Ectodermal cell (in vitro differentiated cells): ENCODE measurements at regions not wholly inside any gene's neighbourhood (a gene's known extent, or its start where the extent isn't known, plus 50 kb on each side); places are given as distances from the start of the nearest gene placed in this dataset.
"Not testable (repeated sequence)": the region's sequence is repeated elsewhere in the genome, so short reads cannot be mapped to it uniquely, and the experiment has no call there.

Source experiments
- H3K27ac ChIP-seq: 2 replicates; pipeline ENCODE4 v1.7.0; 2013; ENCODE audit warnings: mild to moderate bottlenecking, low read depth, low read length; ENCODE audit not compliant: insufficient read depth, poor library complexity, severe bottlenecking
- H3K27me3 ChIP-seq: 2 replicates; pipeline ENCODE4 v1.7.0; 2013; ENCODE audit warnings: mild to moderate bottlenecking, low read length; ENCODE audit not compliant: insufficient read depth, control insufficient read depth, poor library complexity, severe bottlenecking
- H3K36me3 ChIP-seq: one replicate; pipeline ENCODE4 v1.7.0; 2013; ENCODE audit warnings: low read length; ENCODE audit not compliant: control insufficient read depth, insufficient read depth
- H3K4me1 ChIP-seq: one replicate; pipeline ENCODE4 v1.7.0; 2013; ENCODE audit warnings: low read length; ENCODE audit not compliant: control insufficient read depth, insufficient read depth
- H3K4me3 ChIP-seq: 2 replicates; pipeline ENCODE4 v1.7.0; 2013; ENCODE audit warnings: low read depth, low read length, control low read depth; ENCODE audit not compliant: insufficient read depth
- H3K9me3 ChIP-seq: 2 replicates; pipeline ENCODE4 v1.7.0; 2013; ENCODE audit warnings: mild to moderate bottlenecking, low read length, moderate library complexity; ENCODE audit not compliant: control insufficient read depth
- WGBS, 2 experiments: methylation state at CpG; one replicate each; pipeline ENCODE4 v1.1.7; 2013; ENCODE audit warnings: missing lambda C conversion rate in 2 of 2; 5-methylcytosine and 5-hydroxymethylcytosine counted together

- no peak overlapping the region for H3K27ac ChIP-seq
- no peaks in the 10 kb centered on the region for H3K9me3 ChIP-seq
- WGBS, 2 experiments: 97 to 100% methylated on average over 2 of the region's 2 CpGs
- H3K36me3 ChIP-seq: no peaks in the 10 kb centered on the region
- H3K4me1 ChIP-seq: no peaks in the 10 kb centered on the region
- no peaks in the 10 kb centered on the region for H3K27me3 ChIP-seq
- H3K4me3 ChIP-seq: no peak overlapping the region
These were observed 423.4 kb upstream of the IMPG1 start for GRCh38 chr6:76495909-76496308.

DNA sequence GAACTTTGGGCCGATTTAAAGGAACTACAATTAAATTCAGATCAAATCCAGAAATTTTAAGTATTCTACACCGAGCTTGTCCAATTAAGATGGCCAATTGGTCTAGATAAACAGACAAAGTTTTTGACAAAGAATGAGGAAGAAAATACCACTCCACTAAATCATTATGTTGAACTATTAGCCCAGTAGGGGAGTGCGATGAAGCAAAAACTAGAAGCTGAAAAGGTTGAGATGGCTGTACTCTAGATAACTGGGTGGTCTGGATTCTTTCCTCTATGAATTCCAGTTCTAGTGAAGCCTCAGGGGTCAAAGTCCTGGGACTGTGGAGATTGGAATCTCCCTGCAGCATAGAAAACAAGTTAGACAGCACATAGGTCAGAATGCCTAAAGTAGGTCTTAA lies 418.9 kb upstream of the IMPG1 start:
- not testable (repeated sequence) for H3K27ac ChIP-seq, H3K4me1 ChIP-seq, H3K36me3 ChIP-seq, H3K27me3 ChIP-seq, H3K9me3 ChIP-seq, H3K4me3 ChIP-seq
- WGBS, 2 experiments: 72 to 77% methylated on average over 2 to 3 of the region's 3 CpGs

- no peaks in the 10 kb centered on the region for H3K27me3 ChIP-seq
- H3K27ac ChIP-seq: no peak overlapping the region
- H3K4me3 ChIP-seq: no peak overlapping the region
- H3K36me3 ChIP-seq: no peaks in the 10 kb centered on the region
- H3K4me1 ChIP-seq: no peaks in the 10 kb centered on the region
- no peaks in the 10 kb centered on the region for H3K9me3 ChIP-seq
These were observed 418.0 kb upstream of the IMPG1 start for GRCh38 chr6:76490456-76490855.

GRCh38 chr6:76481101-76481500 lies 408.6 kb upstream of the IMPG1 start:
- Histone ChIP-seq H3K27ac (no peak overlapping the region), H3K4me3 (no peak overlapping the region), H3K27me3 (no peaks in the 10 kb centered on the region), H3K36me3 (no peaks in the 10 kb centered on the region), H3K9me3 (peaks cover 2% of the 10 kb centered on the region), H3K4me1 (no peaks in the 10 kb centered on the region)
- 29 to 32% methylated on average over 3 of the region's 3 CpGs for WGBS, 2 experiments

- Histone ChIP-seq H3K9me3 (no peaks in the 10 kb centered on the region), H3K4me1 (no peaks in the 10 kb centered on the region), H3K4me3 (no peak overlapping the region), H3K27me3 (no peaks in the 10 kb centered on the region), H3K27ac (no peak overlapping the region), H3K36me3 (no peaks in the 10 kb centered on the region)
- WGBS, 2 experiments: 90 to 93% methylated on average over 2 of the region's 2 CpGs
These were observed 400.4 kb upstream of the IMPG1 start for GRCh38 chr6:76472858-76473257.

- no peaks in the 10 kb centered on the region for H3K4me1 ChIP-seq
- WGBS, 2 experiments: 79 to 81% methylated on average over 2 to 4 of the region's 4 CpGs
These were observed 393.8 kb upstream of the IMPG1 start for GRCh38 chr6:76466286-76466685.

DNA sequence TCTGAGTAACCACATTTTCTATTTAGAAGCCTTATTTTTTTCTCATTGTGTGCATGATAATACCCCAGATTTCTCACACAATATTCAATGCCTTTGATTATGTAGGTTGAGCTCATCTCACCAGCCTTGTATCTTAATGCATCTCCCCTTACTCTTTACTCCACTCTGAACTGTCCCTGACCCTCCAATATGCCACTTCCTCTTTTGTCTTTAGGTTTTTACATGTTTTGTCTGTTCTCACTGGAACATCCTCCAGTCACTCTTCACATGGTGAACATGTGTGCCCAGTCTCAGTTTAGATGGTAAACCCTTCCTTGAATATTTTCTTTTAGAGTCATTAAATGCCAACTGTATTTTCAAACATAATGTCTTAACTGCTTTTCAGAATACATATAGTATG lies 392.9 kb upstream of the IMPG1 start:
- no peaks in the 10 kb centered on the region for H3K9me3 ChIP-seq
- no peaks in the 10 kb centered on the region for H3K27me3 ChIP-seq
- no peak overlapping the region for H3K4me3 ChIP-seq
- H3K36me3 ChIP-seq: no peaks in the 10 kb centered on the region
- no peaks in the 10 kb centered on the region for H3K4me1 ChIP-seq
- H3K27ac ChIP-seq: no peak overlapping the region

More at GRCh38 chr6:76466286-76466685, 393.8 kb upstream of the IMPG1 start:
- H3K9me3 ChIP-seq: no peaks in the 10 kb centered on the region
- H3K36me3 ChIP-seq: no peaks in the 10 kb centered on the region
- H3K27ac ChIP-seq: no peak overlapping the region
- no peaks in the 10 kb centered on the region for H3K27me3 ChIP-seq
- H3K4me3 ChIP-seq: no peak overlapping the region

DNA sequence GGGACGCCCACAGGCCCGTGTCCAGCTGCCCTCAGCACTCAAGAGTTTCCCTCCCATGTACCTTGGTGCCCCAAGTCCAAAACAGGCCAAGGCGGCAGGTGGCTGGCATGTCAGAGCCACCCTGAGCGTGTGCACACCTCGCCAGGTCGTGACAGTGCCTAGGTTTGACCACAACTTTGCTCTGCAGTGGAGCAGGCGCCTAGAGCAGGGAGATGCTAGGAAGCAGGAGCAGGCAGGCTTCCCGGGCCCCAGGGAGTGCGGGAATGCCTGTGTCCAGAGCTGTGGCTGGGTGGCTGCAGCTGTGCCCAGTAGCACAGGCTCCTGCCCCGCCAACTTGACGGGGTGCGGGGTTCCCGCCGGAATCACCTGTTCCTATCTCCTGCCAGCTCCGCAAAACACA lies 380.8 kb upstream of the IMPG1 start:
- WGBS, 2 experiments: 92 to 94% methylated on average over 15 of the region's 15 CpGs
- Histone ChIP-seq H3K27me3 (no peaks in the 10 kb centered on the region), H3K36me3 (no peaks in the 10 kb centered on the region), H3K4me1 (no peaks in the 10 kb centered on the region), H3K4me3 (no peak overlapping the region), H3K9me3 (no peaks in the 10 kb centered on the region), H3K27ac (no peak overlapping the region)

DNA sequence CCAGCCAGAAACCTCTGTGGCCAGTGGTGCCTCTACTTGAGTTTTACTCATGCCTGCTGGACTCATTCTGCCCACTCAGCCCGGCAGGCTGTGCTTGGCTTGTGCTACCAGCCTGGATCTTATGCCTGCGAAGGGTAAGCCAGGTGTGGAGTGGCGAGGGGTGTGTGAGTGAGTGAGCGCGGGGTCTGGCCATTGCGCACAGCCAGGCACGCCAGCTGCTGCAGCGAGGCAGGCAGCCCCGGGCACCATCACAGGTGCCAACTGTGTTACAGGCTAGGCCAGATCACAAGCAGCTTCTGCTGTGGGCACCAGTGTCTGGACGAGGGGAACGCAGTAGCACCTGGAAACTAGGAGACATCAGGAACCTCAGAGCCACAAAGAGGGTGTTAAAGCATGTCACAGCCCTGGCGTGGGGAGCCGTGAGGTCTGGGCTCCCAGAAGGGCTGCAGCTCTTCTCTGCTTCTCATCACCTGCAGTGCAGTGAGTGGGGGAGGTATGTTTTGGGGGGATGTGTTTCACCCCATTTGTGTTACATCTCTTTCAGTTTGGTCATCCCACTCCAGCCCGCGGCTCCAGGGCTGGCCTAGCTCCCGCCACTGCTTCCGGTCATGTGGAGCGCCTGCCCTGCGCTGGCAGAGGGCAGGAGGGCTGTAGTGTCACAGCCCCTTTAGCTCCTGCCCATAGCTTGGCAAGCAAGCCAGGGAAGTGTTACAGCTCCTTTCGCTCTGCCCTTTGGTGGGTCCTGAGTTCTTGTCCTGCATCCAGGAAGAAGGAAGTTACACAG lies 379.7 kb upstream of the IMPG1 start:
- WGBS, 2 experiments: 90 to 91% methylated on average over 20 of the region's 20 CpGs
- Histone ChIP-seq H3K9me3 (no peaks in the 10 kb centered on the region), H3K4me3 (no peak overlapping the region), H3K27me3 (no peaks in the 10 kb centered on the region), H3K36me3 (no peaks in the 10 kb centered on the region), H3K4me1 (no peaks in the 10 kb centered on the region), H3K27ac (no peak overlapping the region)

- Histone ChIP-seq H3K36me3 (no peaks in the 10 kb centered on the region), H3K27me3 (no peaks in the 10 kb centered on the region)
- 100% methylated on average over 1 of the region's 1 CpG; no CpG with 5 or more reads in 1 of the 2 experiments for WGBS, 2 experiments
These were observed 375.6 kb upstream of the IMPG1 start for GRCh38 chr6:76448109-76448508.

GRCh38 chr6:76441875-76442274 lies 369.4 kb upstream of the IMPG1 start:
- no peaks in the 10 kb centered on the region for H3K36me3 ChIP-seq
- no peaks in the 10 kb centered on the region for H3K27me3 ChIP-seq
- no peaks in the 10 kb centered on the region for H3K9me3 ChIP-seq
- peaks cover 13% of the 10 kb centered on the region for H3K4me1 ChIP-seq
- H3K27ac ChIP-seq: no peak overlapping the region
- no peak overlapping the region for H3K4me3 ChIP-seq
- WGBS, 2 experiments: 83 to 89% methylated on average over 3 of the region's 3 CpGs

More at GRCh38 chr6:76448109-76448508, 375.6 kb upstream of the IMPG1 start:
- Histone ChIP-seq H3K4me1 (no peaks in the 10 kb centered on the region), H3K4me3 (no peak overlapping the region), H3K9me3 (no peaks in the 10 kb centered on the region), H3K27ac (no peak overlapping the region)
